Activated CD8-positive, alpha-beta T cell treated with anti-CD3 and anti-CD28 coated beads for 36 hours (primary cell): ENCODE measurements at regions not wholly inside any gene's neighbourhood (a gene's known extent, or its start where the extent isn't known, plus 50 kb on each side); places are given as distances from the start of the nearest gene placed in this dataset.

ENCODE experiments used
- ATAC-seq: fragments of 200-7000 bp; cut with Tn5 transposase; one replicate; pipeline ENCODE4 v1.10.0; 2021; ENCODE audit warnings: mild to moderate bottlenecking, moderate library complexity
- CTCF ChIA-PET: fragments of 350-600 bp; sonication (Branson Sonifier 250); formaldehyde crosslinking; loops from one replicate; lab custom pipeline; 2021; ENCODE audit warnings: antibody characterized with exemption; lab: Charles Lee
- POLR2A ChIA-PET: fragments of 350-600 bp; sonication (Branson Sonifier 250); formaldehyde crosslinking; loops from one replicate; lab custom pipeline; 2021; ENCODE audit warnings: antibody characterized with exemption; lab: Charles Lee
- DNase-seq: peaks from one replicate; pipeline ENCODE4 v3.0.0-alpha.2; 2020
- H3K27ac Mint-ChIP-seq: one replicate; pipeline ENCODE4 v1.8.0; 2021; ENCODE audit warnings: mild to moderate bottlenecking, mixed read lengths
- H3K27me3 Mint-ChIP-seq: one replicate; pipeline ENCODE4 v1.8.0; 2021; ENCODE audit warnings: mixed read lengths
- H3K36me3 Mint-ChIP-seq: one replicate; pipeline ENCODE4 v1.8.0; 2021; ENCODE audit warnings: low read depth, mixed read lengths
- H3K4me1 Mint-ChIP-seq: one replicate; pipeline ENCODE4 v1.8.0; 2021; ENCODE audit warnings: low read depth, mixed read lengths
- H3K4me3 Mint-ChIP-seq: one replicate; pipeline ENCODE4 v1.8.0; 2021; ENCODE audit warnings: mild to moderate bottlenecking, moderate library complexity, mixed read lengths
- H3K9me3 Mint-ChIP-seq: one replicate; pipeline ENCODE4 v1.8.0; 2021; ENCODE audit warnings: mixed read lengths
- intact Hi-C: fragments of 100-400 bp; cut with micrococcal nuclease; formaldehyde crosslinking; loops from one replicate; pipeline ENCODE4 v1.10.0; 2022
- TF ChIP-seq, protein P1 (sequence below): fragments of 200-600 bp; IDR thresholded peaks from one replicate; pipeline ENCODE4 v1.8.0; 2022; ENCODE audit warnings: antibody characterized with exemption, mild to moderate bottlenecking

DNA sequence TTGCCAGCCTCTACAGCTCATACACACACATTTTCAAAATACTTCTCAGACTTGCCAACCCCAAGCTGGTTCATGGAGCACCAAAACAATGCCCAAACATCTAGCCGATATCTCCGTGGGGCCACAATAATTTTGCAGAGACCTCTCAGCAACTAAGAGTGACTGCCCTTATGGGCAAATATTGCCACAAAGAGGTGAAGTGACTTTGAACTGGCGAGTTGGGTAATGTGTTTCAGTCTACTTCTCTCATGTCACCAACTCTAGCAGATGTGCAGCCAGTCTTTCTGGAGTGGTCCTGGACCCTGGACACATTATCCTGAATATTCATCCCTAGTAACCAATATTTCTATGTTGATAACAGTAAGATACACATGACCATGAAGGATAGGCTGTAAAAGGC is 290.3 kb downstream of the EMP1 start:
- Mint-ChIP-seq H3K4me3 (no peak overlapping the region), H3K9me3 (no peaks in the 10 kb centered on the region), H3K27ac (no peak overlapping the region), H3K27me3 (no peaks in the 10 kb centered on the region), H3K4me1 (no peaks in the 10 kb centered on the region), H3K36me3 (no peaks in the 10 kb centered on the region)
- no peak for ATAC-seq
- ChIA-PET CTCF (no interaction called here), POLR2A (no interaction called here)
- no peak for DNase-seq
- intact Hi-C loops: no loop called here
- TF ChIP-seq, protein P1, sequence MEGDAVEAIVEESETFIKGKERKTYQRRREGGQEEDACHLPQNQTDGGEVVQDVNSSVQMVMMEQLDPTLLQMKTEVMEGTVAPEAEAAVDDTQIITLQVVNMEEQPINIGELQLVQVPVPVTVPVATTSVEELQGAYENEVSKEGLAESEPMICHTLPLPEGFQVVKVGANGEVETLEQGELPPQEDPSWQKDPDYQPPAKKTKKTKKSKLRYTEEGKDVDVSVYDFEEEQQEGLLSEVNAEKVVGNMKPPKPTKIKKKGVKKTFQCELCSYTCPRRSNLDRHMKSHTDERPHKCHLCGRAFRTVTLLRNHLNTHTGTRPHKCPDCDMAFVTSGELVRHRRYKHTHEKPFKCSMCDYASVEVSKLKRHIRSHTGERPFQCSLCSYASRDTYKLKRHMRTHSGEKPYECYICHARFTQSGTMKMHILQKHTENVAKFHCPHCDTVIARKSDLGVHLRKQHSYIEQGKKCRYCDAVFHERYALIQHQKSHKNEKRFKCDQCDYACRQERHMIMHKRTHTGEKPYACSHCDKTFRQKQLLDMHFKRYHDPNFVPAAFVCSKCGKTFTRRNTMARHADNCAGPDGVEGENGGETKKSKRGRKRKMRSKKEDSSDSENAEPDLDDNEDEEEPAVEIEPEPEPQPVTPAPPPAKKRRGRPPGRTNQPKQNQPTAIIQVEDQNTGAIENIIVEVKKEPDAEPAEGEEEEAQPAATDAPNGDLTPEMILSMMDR: no peak

DNA sequence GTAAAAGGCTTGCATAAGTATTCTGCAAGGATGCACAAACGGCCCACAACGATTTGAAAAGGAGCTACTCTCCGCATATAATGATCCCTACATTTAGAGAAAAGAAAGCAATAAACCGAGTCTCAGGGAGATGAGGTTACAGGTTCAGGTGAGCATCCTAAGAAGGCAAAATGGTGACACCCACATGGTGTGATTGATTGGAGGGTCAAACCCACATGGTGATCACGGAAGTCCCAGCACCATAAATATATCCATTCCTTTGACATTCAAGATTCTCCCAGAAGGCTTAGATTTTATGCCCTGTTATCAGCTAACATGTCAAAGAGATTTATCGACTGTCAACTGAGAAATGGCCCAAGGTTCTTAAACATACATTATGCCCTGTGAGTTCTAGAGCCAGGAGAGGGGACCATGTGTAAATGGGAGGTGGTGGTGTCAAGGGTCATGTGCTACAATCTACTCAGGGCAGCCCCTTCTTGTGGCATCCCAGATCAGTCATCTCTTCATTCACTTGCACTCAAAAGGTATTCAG is 282.2 kb downstream of the EMP1 start:
- Mint-ChIP-seq H3K36me3 (no peaks in the 10 kb centered on the region), H3K4me3 (no peak overlapping the region), H3K4me1 (no peaks in the 10 kb centered on the region), H3K27ac (no peak overlapping the region), H3K9me3 (no peaks in the 10 kb centered on the region), H3K27me3 (peaks cover 3% of the 10 kb centered on the region)
- TF ChIP-seq, protein P1: no peak
- POLR2A ChIA-PET: no interaction called here
- CTCF ChIA-PET: no interaction called here
- DNase-seq (no peak), ATAC-seq (no peak)
- intact Hi-C loops: no loop called here

DNA sequence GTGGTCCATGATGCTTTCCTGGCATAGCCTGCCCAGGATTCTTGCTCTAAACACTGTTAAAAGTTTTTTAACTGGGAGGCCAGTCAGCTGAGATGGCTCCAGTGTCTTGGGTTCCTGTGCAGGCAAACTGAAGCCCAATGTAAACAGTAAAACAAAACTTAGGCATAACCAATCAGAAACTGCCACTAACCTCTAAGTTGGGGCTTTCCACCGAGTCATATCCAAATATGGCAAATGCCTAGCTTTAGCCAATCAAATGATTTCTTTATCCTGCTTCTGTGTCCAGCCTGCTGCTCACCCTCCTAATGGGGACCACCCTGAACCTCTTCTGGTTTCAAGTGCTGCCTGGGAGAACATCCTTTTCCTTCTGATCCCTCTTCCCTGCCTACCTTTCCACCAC is 277.9 kb downstream of the EMP1 start:
- H3K4me3 Mint-ChIP-seq: no peak overlapping the region
- H3K27me3 Mint-ChIP-seq: peaks cover 5% of the 10 kb centered on the region
- intact Hi-C loops: no loop called here
- H3K27ac Mint-ChIP-seq: no peak overlapping the region
- DNase-seq (no peak), ATAC-seq (no peak)
- H3K36me3 Mint-ChIP-seq: no peaks in the 10 kb centered on the region
- CTCF ChIA-PET: interaction anchor here (0.8 to 2.2 kb wide), 3 partner anchors 27 to 219 kb away, joined by 3 to 5 read pairs (median 4); no protein-coding TSS in a partner anchor
- H3K4me1 Mint-ChIP-seq: no peaks in the 10 kb centered on the region
- TF ChIP-seq, protein P1: no peak
- POLR2A ChIA-PET: no interaction called here
- no peaks in the 10 kb centered on the region for H3K9me3 Mint-ChIP-seq

DNA sequence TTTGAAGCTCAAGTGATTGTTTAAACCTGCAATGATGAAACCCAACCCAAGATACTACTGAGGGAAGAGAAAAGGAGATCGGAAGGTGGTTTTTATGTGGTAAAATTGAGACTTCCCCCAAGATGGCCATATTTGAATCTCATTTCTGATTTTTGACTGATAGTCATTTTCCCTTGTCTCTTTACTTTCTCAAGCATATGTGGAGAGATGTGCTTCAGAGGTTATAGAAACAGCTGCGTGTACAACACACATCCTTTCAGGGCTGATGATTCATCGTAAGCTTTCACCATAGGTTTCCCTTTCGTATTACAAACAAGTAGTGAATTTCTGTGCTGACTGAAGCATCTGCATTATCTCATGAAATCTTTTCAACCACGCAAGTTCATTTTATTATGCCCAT is 276.2 kb downstream of the EMP1 start:
- Mint-ChIP-seq H3K27me3 (peaks cover 5% of the 10 kb centered on the region), H3K9me3 (no peaks in the 10 kb centered on the region), H3K4me3 (no peak overlapping the region), H3K27ac (no peak overlapping the region), H3K36me3 (no peaks in the 10 kb centered on the region), H3K4me1 (no peaks in the 10 kb centered on the region)
- ChIA-PET CTCF (interaction anchor here (2.2 to 2.3 kb wide), 2 partner anchors 28 to 62 kb away, joined by 5 to 7 read pairs; no protein-coding TSS in a partner anchor), POLR2A (no interaction called here)
- intact Hi-C loops: no loop called here
- DNase-seq (no peak), ATAC-seq (no peak)
- TF ChIP-seq, protein P1: no peak

DNA sequence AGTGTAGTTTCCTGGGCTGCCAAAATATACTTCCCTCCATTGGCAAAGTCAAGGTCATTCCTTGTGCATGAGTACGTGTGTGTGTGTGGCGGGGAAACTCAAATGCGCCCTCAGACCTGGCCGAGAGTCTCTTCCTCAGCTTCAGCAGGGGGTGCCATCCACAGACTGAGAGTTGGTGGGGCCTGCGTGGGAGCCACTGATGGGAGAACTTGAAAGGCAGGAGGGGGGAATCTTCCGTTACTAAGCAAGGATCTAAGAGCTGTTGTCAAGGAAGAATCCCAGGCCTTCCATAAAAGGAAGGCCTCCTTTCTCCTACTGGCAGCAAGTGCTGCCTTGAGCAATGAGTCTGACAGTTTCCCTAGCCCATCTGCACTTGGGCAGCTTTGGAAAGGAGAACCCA is 274.9 kb downstream of the EMP1 start:
- no peaks in the 10 kb centered on the region for H3K4me1 Mint-ChIP-seq
- no peaks in the 10 kb centered on the region for H3K9me3 Mint-ChIP-seq
- intact Hi-C loops: no loop called here
- no peak overlapping the region for H3K27ac Mint-ChIP-seq
- DNase-seq (no peak), ATAC-seq (no peak)
- TF ChIP-seq, protein P1: no peak
- H3K4me3 Mint-ChIP-seq: no peak overlapping the region
- no peaks in the 10 kb centered on the region for H3K36me3 Mint-ChIP-seq
- ChIA-PET POLR2A (no interaction called here), CTCF (interaction anchor here (2.3 kb wide), 1 partner anchor 63 kb away, joined by 7 read pairs; no protein-coding TSS in a partner anchor)
- peaks cover 7% of the 10 kb centered on the region for H3K27me3 Mint-ChIP-seq
